Epithelial cell of proximal tubule (primary cell): ENCODE measurements at regions not wholly inside any gene's neighbourhood (a gene's known extent, or its start where the extent isn't known, plus 50 kb on each side); places are given as distances from the start of the nearest gene placed in this dataset.

ENCODE experiments used
- DNase-seq: peaks from one replicate; pipeline ENCODE4 v3.0.0-alpha.2; 2011; ENCODE audit warnings: low read depth
- H3K4me3 ChIP-seq: 2 replicates; pipeline ENCODE4 v1.5.1; 2011; ENCODE audit warnings: low read depth, mild to moderate bottlenecking, low read length
- CTCF ChIP-seq: conservative IDR thresholded peaks from 2 replicates; pipeline ENCODE4 v1.5.1; 2012; ENCODE audit warnings: low read depth, mild to moderate bottlenecking, low read length

DNA sequence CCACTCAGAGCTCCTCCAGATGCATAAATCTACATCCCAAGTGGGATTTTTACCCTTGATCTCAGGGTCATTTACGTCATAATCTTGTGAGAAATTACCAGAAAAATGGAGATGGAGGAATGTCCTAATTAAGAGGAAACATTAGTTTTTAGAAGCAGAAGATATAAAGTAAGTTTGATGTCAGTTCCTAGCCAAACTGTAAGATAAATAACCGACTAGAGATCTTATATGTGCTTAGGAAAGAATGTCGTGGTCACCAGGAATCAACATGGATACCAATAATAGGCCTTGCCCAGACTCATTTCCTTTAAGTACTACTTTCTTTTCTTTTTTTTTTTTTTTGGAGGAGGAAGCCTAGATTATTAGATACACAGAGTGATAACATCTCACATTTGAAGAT, 186.9 kb downstream of the UTRN start:
- H3K4me3 ChIP-seq = no peak overlapping the region
- no peak for DNase-seq
- no peak for TF ChIP-seq CTCF

- no peak for TF ChIP-seq CTCF
- no peak for DNase-seq
- no peak overlapping the region for H3K4me3 ChIP-seq
These were observed 189.2 kb downstream of the UTRN start for GRCh38 chr6:144474290-144474689.

DNA sequence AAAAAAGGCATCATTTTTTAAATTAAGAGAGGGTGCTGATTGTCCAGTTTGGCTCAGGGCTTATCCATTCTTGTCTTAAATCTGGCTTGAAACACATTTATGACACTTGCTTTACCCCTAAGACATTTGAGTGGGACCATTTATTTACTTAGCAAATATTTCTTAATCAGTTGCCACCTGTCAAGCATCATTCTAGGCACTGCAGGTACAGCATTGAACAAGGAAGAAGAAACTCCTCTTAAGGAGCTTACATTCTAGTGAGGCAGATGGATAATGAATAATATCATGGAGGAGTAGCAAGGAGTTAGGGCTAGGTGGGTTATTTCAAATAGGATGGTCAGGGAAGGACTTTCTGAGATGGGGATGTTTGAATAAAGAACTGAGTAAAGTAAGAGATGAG, 189.8 kb downstream of the UTRN start:
- TF ChIP-seq CTCF = no peak
- no peak overlapping the region for H3K4me3 ChIP-seq
- DNase-seq = no peak

DNA sequence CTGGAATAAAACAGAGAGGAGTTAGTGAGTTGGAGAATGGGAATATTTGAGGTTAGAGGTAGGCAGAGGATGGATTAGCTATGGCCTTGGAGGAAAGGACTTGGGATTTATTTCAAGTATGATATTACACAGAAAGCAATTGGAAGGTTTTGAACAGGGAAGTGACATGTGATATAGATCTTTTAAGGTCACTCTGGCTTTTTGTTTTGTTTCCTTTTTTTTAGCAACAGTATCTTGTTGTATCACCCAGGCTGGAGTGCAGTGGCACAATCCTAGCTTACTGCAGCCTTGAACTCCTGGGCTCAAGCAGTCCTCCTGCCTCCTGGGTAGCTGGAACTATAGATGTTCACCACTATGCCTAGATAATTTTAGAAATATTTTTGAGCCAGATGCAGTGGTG, 190.3 kb downstream of the UTRN start:
- TF ChIP-seq CTCF = no peak
- H3K4me3 ChIP-seq = no peak overlapping the region
- DNase-seq = no peak

GRCh38 chr6:144476286-144476685, 191.2 kb downstream of the UTRN start:
- DNase-seq = no peak
- no peak overlapping the region for H3K4me3 ChIP-seq
- no peak for TF ChIP-seq CTCF

DNA sequence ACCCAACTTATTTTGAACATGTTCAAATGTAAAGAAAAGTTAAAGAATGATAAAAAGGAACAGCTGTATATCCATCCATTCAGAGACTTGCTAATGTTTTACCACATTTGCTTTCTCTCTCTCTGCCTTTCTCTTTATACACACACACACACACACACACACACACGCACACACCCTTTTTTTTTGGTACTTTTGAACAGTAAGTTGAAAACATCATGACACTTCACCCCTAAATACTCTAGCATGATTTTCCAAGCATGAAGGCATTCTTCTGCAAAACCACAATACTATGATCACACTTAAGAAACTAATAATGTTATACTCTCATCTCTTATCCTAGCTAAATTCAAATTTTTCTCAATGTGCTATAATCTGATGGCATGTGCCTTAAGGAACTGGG, 192.3 kb downstream of the UTRN start:
- no peak for DNase-seq
- H3K4me3 ChIP-seq = no peak overlapping the region
- no peak for TF ChIP-seq CTCF

DNA sequence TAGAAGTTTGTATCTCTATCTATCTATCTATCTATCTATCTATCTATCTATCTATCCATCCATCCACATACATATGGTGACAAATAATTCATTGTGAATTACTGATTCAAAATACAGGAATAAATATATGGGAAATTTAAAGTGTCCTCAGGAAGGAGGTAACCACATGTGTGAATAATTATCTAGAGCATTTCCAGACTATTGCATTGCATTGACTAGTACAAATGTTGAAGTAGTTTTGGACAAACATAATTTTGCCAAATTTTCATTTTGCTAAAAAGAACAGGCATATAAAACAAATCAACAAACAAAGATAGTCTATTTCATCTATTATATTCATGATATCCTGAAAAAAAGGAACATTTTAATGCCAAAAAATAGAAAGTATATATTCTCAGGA, 192.7 kb downstream of the UTRN start:
- no peak for DNase-seq
- no peak overlapping the region for H3K4me3 ChIP-seq
- TF ChIP-seq CTCF = no peak
